DND-41 (cell line): ENCODE measurements at regions not wholly inside any gene's neighbourhood (a gene's known extent, or its start where the extent isn't known, plus 50 kb on each side); places are given as distances from the start of the nearest gene placed in this dataset.

Source experiments
- ATAC-seq: fragments of 200-7000 bp; cut with Tn5 transposase; 3 replicates; pipeline ENCODE4 v1.9.1; 2021; ENCODE audit warnings: low read depth; ENCODE audit not compliant: insufficient read depth
- DNase-seq: peaks from one replicate; pipeline ENCODE4 v3.0.0-alpha.2; 2020
- H2AFZ ChIP-seq: 2 replicates; pipeline ENCODE4 v1.6.0; 2012; ENCODE audit warnings: low read depth, low read length
- H3K27ac ChIP-seq: 2 replicates; pipeline ENCODE4 v1.5.1; 2012; ENCODE audit warnings: low read length, inconsistent platforms
- H3K27me3 ChIP-seq: fragments of 200-600 bp; sonication (generic); 2 replicates; pipeline ENCODE4 v1.6.0; 2012; ENCODE audit warnings: low read length, mild to moderate bottlenecking, inconsistent platforms; ENCODE audit not compliant: insufficient read depth, poor library complexity
- H3K36me3 ChIP-seq: 2 replicates; pipeline ENCODE4 v1.5.1; 2012; ENCODE audit warnings: low read length, inconsistent platforms; ENCODE audit not compliant: insufficient read depth
- H3K4me1 ChIP-seq: 2 replicates; pipeline ENCODE4 v1.5.1; 2012; ENCODE audit warnings: mild to moderate bottlenecking, low read length; ENCODE audit not compliant: insufficient read depth
- H3K4me2 ChIP-seq: 2 replicates; pipeline ENCODE4 v1.6.0; 2012; ENCODE audit warnings: mild to moderate bottlenecking, moderate library complexity, low read length, inconsistent platforms; ENCODE audit not compliant: insufficient read depth
- H3K4me3 ChIP-seq, 2 experiments: fragments of 200-600 bp in 1 of 2; shearing (Covaris generic) in 1 of 2; 2 replicates each; pipeline ENCODE4 v1.5.1; 2012 to 2016; ENCODE audit warnings: inconsistent platforms in 2 of 2, low read length in 2 of 2, mild to moderate bottlenecking in 2 of 2, low read depth in 1 of 2, moderate library complexity in 1 of 2
- H3K79me2 ChIP-seq: 2 replicates; pipeline ENCODE4 v1.6.0; 2012; ENCODE audit warnings: low read length, inconsistent platforms; ENCODE audit not compliant: insufficient read depth
- H3K9ac ChIP-seq: 2 replicates; pipeline ENCODE4 v1.6.0; 2012; ENCODE audit warnings: low read depth, mild to moderate bottlenecking, inconsistent platforms, low read length, moderate library complexity
- H3K9me3 ChIP-seq: 2 replicates; pipeline ENCODE4 v1.5.1; 2012; ENCODE audit warnings: low read length, moderate library complexity, mild to moderate bottlenecking, inconsistent platforms; ENCODE audit not compliant: insufficient read depth, severe bottlenecking
- H4K20me1 ChIP-seq: 2 replicates; pipeline ENCODE4 v1.6.0; 2012; ENCODE audit warnings: low read length; ENCODE audit not compliant: insufficient read depth
- CTCF ChIP-seq: IDR thresholded peaks from 2 replicates; pipeline ENCODE4 v1.5.1; 2012; ENCODE audit warnings: borderline replicate concordance, low read length, moderate library complexity, mild to moderate bottlenecking; ENCODE audit not compliant: poor library complexity, severe bottlenecking; ENCODE audit errors: extremely low read depth
- EZH2 ChIP-seq: IDR thresholded peaks from 3 replicates; pipeline ENCODE4 v1.6.1; 2012; ENCODE audit warnings: borderline replicate concordance, low read depth, mild to moderate bottlenecking, moderate library complexity, low read length, inconsistent platforms; ENCODE audit not compliant: severe bottlenecking

DNA sequence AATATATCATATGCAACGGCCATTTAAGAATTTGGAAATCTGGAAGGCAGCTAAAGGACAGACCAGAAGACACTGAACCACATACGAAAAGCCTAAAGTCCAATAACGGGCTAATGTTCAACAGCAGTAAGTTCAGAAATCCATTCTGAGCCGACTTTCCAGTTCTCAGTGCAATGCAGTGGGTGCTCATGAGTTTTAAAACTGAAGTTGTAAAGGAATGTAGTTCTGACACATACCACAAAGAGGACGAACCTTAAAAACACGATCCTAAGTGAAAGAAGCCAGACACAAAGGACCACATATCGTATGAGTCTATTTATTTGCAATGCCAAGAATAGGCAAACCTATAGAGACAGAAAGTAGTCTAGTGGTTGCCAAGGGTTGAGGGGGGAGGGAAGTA is 278.3 kb upstream of the ZFHX3 start:
- H3K9ac ChIP-seq: no peak overlapping the region
- H4K20me1 ChIP-seq: no peaks in the 10 kb centered on the region
- no peak overlapping the region for H3K27ac ChIP-seq
- no peaks in the 10 kb centered on the region for H3K36me3 ChIP-seq
- no peaks in the 10 kb centered on the region for H3K79me2 ChIP-seq
- H3K27me3 ChIP-seq: peaks cover 3% of the 10 kb centered on the region
- no peak for ATAC-seq
- TF ChIP-seq CTCF (no peak), EZH2 (no peak)
- no peaks in the 10 kb centered on the region for H3K4me1 ChIP-seq
- no peak overlapping the region for H3K4me2 ChIP-seq
- H3K4me3 ChIP-seq: no peak overlapping the region
- no peaks in the 10 kb centered on the region for H3K9me3 ChIP-seq
- H2AFZ ChIP-seq: no peak overlapping the region
- no peak for DNase-seq

DNA sequence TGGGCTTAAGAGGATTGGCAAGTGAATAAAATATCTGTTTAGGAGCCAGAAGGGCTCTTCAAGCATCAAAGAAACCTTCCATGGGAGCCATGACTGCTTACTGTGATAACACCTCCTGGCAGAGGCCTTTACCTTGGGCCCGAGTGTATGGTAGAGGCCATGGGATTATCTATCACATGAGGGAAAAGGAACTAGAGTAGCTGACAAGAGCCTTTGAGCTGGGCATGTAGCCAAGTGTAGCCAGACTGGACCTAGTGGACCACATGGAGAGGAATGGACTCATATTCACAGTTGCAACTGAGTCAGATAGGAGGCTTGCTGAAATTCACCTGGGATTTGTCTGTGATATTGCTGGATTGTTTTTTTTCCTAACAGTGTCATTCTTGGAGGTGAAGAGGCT is 276.0 kb upstream of the ZFHX3 start:
- H3K27me3 ChIP-seq: peaks cover 3% of the 10 kb centered on the region
- no peaks in the 10 kb centered on the region for H3K9me3 ChIP-seq
- H3K4me1 ChIP-seq: no peaks in the 10 kb centered on the region
- ATAC-seq (no peak), DNase-seq (no peak)
- no peaks in the 10 kb centered on the region for H3K79me2 ChIP-seq
- H3K4me3 ChIP-seq: no peak overlapping the region
- H3K27ac ChIP-seq: no peak overlapping the region
- no peaks in the 10 kb centered on the region for H3K36me3 ChIP-seq
- no peak overlapping the region for H2AFZ ChIP-seq
- no peak overlapping the region for H3K9ac ChIP-seq
- no peaks in the 10 kb centered on the region for H4K20me1 ChIP-seq
- TF ChIP-seq CTCF (no peak), EZH2 (no peak)
- no peak overlapping the region for H3K4me2 ChIP-seq

- H3K4me2 ChIP-seq: no peak overlapping the region
- no peak overlapping the region for H3K27ac ChIP-seq
- no peaks in the 10 kb centered on the region for H3K36me3 ChIP-seq
- H4K20me1 ChIP-seq: no peaks in the 10 kb centered on the region
- no peaks in the 10 kb centered on the region for H3K79me2 ChIP-seq
- H3K27me3 ChIP-seq: peaks cover 3% of the 10 kb centered on the region
- TF ChIP-seq EZH2: no peak
- TF ChIP-seq CTCF: no peak
- no peaks in the 10 kb centered on the region for H3K9me3 ChIP-seq
- H3K9ac ChIP-seq: no peak overlapping the region
- DNase-seq: no peak
- no peak overlapping the region for H2AFZ ChIP-seq
- H3K4me1 ChIP-seq: no peaks in the 10 kb centered on the region
- H3K4me3 ChIP-seq: no peak overlapping the region
- no peak for ATAC-seq
Measured at GRCh38 chr16:73322856-73323255, 274.9 kb upstream of the ZFHX3 start.

GRCh38 chr16:73321853-73322252 is 273.9 kb upstream of the ZFHX3 start:
- Histone ChIP-seq H3K79me2 (no peaks in the 10 kb centered on the region), H4K20me1 (no peaks in the 10 kb centered on the region), H3K4me2 (no peak overlapping the region), H3K9ac (no peak overlapping the region), H3K27ac (no peak overlapping the region), H3K4me1 (no peaks in the 10 kb centered on the region), H3K4me3 (no peak overlapping the region), H3K36me3 (no peaks in the 10 kb centered on the region), H3K27me3 (no peaks in the 10 kb centered on the region), H3K9me3 (no peaks in the 10 kb centered on the region), H2AFZ (no peak overlapping the region)
- TF ChIP-seq CTCF (no peak), EZH2 (no peak)
- no peak for ATAC-seq
- no peak for DNase-seq
